NCI-H1105 (cell line): ENCODE measurements at regions not wholly inside any gene's neighbourhood (a gene's known extent, or its start where the extent isn't known, plus 50 kb on each side); places are given as distances from the start of the nearest gene placed in this dataset.
"Not testable (repeated sequence)": the region's sequence is repeated elsewhere in the genome, so short reads cannot be mapped to it uniquely, and the experiment has no call there.

ENCODE experiments used
- DNase-seq: peaks from one replicate; lab custom pipeline; 2025; lab: John Stamatoyannopoulos, UW

- not testable (repeated sequence) for DNase-seq
Observed at GRCh38 chrX:80508083-80508482, 87.8 kb downstream of the TENT5D start.

GRCh38 chrX:80511969-80512760 lies 91.9 kb downstream of the TENT5D start:
- no peak for DNase-seq

DNA sequence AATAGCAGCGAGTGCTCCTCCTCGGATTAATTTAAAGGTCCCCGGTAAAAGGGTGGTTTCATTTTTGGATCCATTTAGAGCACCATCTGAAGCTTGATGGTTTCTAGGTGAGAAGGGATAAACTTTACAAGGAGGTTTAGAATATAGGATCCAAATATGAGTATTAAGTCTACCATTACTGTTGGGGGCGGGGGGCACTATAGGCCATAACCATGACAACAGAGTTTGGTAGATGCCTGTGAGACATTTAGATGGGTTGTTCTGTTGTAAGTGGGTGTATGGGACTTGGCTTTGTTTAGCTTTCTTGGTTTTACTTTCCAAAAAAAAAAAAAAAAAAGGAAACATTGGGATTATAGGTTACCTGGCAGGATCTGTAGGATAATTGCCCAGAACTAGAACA lies 92.7 kb downstream of the TENT5D start:
- DNase-seq: no peak

DNA sequence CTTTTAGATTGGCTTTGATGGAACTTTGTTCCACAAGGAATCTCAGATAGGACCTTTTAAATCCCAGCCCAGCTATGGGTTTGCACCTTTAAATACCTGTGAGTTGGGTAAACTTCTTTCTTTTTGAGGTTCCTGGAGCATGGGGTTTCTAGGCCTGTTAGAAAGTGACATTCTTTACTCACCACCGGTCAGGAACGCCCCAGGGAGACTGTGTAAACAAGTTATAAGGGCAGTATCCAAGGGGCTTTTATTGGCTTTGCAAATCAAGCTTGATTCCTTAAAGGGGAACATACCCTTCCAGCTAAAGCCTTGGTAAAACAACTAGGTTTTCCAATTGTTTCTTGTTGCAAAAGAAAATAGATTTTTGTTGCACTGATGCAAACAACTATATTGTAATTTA lies 93.4 kb downstream of the TENT5D start:
- DNase-seq: no peak

DNA sequence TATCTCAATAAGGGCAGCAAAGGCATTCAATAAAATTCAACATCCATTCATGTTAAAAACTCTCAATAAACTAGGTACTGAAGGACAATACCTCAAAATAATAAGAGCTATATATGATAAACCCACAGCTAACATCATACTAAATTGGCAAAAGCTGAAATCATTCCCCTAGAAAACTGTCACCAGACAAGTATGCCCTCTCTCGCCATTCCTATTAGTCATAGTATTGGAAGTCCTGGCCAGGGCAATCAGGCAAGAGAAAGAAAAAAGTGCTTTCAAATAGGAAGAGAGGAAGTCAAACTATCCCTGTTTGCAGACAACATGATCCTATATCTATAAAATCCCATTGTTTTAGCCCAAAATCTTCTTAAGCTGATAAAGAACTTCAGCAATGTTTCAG lies 116.8 kb downstream of the TENT5D start:
- DNase-seq: no peak

DNA sequence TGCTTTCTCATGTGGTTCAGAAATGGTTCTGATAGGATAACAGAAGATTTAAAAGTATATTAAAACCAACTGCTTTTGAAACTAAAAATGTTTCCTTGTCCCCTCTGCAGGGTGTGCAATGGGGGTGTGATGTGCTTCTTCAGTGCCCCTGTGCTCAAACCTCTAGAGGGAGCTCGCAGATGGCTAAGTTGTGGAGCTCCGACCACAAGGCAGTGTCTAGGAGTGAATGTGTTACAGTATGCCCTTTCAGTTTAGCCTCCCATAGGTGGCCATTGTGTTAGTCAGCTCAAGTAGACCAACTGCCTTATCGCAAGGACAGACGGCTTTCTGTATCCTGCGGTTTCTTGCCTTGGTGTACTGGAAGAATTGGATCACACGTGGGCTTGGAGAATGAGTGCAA lies 130.5 kb downstream of the TENT5D start:
- DNase-seq: no peak

GRCh38 chrX:80556148-80556547 lies 135.9 kb downstream of the TENT5D start:
- DNase-seq: no peak

- DNase-seq: no peak
Observed at GRCh38 chrX:80572636-80573035, 152.4 kb downstream of the TENT5D start.

- no peak for DNase-seq
Observed at GRCh38 chrX:80573275-80573674, 153.0 kb downstream of the TENT5D start.

- not testable (repeated sequence) for DNase-seq
Observed at GRCh38 chrX:80574486-80575086, 154.3 kb downstream of the TENT5D start.

GRCh38 chrX:80576267-80576666 lies 156.0 kb downstream of the TENT5D start:
- DNase-seq: no peak

- DNase-seq: no peak
Observed at GRCh38 chrX:80576806-80577533, 156.7 kb downstream of the TENT5D start.

DNA sequence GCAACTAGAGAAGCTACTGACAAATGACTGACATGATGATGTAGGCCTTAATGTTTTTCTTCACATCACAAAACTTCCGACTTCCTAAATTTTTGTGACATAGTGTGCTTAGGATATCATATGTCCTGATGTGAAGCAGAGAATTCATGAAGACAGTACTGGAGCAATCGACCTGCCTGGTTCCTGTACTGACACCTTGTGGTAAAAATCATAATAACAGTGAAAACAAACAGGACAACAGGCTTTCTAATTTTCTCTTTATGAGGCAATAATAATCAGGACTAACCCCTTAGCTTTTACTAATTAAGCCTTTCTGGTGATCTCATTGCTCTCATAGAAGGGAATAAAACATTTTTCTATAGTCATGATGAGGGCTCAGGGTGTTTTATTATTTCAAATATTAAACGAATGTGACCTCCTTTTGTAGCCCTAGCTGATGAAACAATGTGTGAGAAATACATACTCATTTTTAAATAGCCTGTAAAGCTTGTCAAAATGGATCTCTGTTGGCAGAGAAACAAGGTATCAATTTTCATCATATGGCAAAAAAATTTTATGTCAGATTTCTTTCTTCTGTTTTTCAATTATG lies 158.4 kb downstream of the TENT5D start:
- DNase-seq: peak; percentile 2

DNA sequence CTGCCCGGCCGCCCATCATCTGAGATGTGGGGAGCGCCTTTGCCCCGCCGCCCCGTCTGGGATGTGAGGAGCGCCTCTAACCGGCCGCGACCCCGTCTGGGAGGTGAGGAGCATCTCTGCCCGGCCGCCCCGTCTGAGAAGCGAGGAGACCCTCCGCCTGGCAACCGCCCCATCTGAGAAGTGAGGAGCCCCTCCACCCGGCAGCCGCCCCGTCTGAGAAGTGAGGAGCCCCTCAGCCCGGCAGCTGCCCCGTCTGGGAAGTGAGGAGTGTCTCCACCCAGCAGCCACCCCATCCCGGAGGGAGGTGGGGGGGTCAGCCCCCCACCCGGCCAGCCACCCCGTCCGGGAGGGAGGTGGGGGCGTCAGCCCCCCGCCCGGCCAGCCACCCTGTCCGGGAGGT lies 170.7 kb downstream of the TENT5D start:
- not testable (repeated sequence) for DNase-seq

GRCh38 chrX:80602036-80602860 lies 182.0 kb downstream of the TENT5D start:
- no peak for DNase-seq
